Stimulated activated CD4-positive, alpha-beta T cell treated with anti-CD3 and anti-CD28 coated beads, Interleukin-12 subunit alpha, Interleukin-12 subunit beta, amount 100 ng/mL, for 48 hours (primary cell): ENCODE measurements at regions not wholly inside any gene's neighbourhood (a gene's known extent, or its start where the extent isn't known, plus 50 kb on each side); places are given as distances from the start of the nearest gene placed in this dataset.
"Not testable (repeated sequence)": the region's sequence is repeated elsewhere in the genome, so short reads cannot be mapped to it uniquely, and the experiment has no call there.

Source experiments
- DNase-seq, 3 donors: peaks; one replicate each; pipeline ENCODE4 v3.0.0-alpha.2; 2020; ENCODE audit warnings: low read depth in 2 of 3, low spot score in 1 of 3

DNA sequence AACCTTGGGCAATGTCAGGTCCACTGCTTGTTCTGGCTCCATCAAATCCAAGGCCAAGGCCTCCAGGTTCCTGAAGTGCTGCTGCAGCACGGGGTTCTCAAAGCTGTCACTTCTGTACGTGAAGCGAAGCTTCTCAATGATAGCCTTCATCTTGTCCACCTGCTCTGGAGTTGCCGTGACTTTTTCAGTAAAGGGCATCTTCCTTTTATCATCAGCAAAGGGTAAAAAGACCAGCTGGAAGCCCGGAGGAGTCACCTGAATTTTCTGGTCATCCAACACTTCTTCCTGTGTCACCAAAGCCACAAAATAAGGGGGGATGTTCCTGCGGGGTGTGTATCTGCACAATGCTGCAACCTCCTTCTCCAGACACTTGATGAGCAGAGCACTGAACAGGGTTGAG is 131.7 kb upstream of the MAMLD1 start:
- not testable (repeated sequence) for DNase-seq

DNA sequence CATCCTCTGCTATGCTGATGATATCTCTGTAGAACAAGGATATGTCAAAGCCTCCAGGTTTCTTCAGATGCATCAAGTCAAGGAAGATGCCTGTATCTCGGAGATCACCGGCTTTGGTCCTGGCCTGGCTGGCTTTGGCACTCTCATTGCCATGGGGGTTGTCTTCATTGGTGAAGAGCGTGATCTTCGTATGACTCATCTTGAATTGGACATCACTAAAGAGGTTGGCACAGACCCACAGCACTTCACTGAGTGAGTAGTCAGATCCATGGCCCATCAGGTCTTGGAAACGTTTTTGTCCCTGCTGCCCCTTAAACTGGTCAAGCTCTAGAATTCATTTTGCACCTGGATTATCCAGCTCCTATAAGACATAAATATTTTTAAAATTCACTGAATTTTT is 130.9 kb upstream of the MAMLD1 start:
- not testable (repeated sequence) for DNase-seq

DNA sequence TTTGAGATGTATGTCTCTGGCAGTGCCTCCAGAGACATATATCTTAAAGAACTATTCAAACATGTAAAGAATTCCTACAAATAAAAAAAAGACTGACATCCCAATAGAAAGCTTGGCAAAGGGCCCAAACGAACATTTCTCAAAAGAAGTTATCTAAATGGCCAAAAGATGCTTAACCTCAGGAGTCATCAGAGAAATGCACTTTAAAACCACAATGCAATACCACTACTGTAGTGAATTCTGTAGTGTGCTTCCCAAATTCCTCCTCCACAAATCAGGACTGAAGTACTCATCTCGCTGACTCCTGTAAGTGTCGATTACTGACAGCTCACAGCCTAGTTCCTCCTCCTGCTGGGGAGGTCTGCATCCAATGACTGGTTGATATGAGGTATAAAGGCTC is 129.0 kb upstream of the MAMLD1 start:
- no peak for DNase-seq

DNA sequence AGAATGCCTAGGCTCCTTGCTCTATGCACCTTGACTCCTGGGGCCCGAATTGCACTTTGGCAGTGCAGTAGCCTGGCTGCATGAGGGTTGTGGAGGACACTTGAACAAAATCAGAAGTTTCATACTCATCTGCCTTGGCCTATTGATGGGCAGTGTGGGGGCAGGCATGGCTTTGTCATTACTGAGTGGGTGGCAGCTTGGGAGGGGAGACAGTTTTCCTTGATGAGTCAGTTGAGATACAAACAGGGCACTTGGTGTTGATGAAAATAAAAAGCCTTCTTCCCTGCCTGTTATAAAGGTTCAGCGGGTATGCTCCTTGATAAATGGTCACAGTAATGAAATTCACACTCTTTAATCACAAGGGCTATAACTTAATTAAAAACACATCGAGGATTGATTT is 126.8 kb upstream of the MAMLD1 start:
- DNase-seq, result no peak

DNA sequence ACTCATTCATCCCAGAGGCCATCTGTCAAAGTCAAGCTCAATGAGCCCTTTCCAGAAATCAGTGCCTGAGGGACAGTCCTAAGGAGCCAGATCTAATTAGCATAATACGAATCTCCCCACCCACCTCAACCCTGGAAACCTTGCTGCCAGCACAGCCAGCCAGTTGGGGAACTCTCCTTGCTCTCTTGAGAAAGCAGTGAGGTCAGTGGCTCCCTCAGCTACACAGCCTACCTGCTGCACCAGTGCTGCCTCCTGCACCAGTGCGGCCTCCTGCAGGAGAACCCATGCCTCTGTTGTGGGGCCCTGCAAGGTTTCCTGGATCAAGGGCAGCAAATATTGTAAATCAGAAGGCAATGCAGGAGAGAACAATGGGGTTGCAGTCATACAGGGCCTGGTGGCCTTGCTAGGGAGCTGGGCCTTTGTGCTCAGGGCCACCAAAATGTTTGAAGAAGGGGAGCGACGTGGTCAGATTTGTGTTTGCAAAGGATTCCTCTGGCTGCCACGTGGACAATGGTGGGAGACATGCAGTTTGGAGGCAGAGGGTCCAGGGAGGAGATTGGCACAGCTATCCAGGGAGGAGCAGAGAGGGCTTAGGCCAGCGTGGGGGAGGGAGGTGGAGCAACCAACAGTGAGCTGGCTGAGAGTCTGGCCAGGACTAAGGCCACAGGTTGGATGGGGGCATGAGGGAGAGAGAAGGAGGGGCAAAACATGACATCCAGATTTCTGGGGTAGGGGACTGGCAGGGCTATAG is 124.3 kb upstream of the MAMLD1 start:
- DNase-seq, result no peak

DNA sequence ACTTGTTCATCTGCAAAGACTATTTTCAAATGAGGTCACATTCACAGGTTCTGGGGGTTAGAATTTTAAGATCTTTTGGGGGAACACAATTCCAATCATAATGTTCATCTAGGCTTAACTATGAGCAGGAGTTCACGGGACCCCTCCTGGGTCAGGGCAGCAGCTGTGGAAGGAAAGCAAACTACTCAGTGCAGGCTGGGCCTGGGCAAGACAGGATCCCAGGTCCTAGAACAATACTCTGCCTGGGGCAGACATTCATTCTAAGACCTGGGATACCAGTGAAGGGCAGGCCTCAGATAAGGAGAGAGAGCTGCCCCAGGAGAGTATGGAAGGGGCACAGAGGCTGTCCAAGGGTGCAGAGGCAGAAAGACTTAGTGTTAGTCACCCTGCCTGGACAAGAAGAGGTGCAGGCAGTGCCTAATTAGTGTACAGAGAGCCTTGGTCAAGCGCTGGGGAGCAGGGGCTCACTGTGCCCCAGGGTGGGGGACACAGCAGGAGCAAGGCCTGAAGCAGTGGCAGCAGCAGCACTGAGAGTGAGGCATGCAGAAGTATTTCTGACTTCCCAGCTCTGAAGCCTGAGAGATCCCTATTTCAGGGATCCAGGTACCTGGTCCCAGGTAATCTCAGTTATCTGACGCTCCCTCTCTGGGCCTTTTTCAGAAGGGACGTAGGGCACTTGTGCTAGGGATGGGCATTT is 123.0 kb upstream of the MAMLD1 start:
- DNase-seq, result no peak

DNA sequence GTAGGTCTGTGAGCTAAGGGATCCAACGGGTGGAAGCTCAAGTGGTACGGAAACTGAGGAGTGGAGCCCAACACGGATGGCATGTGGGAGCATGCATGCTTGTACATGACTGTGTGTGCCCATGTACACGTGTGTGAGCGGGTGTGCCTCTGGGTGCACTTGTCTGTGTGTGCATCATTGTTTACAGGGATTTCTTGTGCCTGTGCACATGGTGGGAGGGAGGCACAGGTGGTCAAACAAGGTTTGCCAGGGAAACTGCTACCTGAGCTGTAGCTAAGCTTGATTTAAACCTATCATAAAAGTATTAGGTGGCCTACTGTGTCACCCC is 122.5 kb upstream of the MAMLD1 start:
- no peak for DNase-seq

DNA sequence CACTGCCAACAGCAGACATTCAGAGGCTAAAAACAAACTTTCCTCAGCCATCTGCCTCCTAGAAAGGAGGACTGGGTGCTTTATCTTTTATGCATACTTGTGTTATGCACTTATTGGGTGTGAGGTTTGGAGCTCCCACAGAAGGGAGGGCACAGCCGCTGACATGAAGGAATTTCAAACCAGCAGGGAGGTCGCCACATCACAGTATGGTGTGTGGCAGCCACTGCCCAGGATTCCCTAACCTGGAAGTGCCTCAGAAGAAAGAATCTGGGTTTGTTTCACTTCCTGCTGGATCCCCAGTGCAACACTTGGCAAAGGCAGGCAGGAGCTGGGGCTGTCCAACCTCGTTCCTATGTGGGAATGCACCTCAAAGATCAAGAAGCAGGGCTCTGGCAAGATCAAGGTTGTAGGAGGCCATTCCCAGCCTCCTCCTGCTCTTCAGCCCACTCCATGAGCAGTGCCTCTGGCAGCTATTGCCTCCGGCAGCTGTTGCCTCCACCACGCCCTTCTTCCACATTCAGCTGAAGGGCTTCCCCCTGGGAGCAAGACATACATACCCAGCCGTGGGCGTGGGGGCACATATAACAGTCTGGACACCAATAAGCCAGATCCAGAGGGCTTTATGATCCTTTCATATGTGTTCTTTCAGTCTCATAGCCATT is 109.0 kb upstream of the MAMLD1 start:
- DNase-seq, result no peak

DNA sequence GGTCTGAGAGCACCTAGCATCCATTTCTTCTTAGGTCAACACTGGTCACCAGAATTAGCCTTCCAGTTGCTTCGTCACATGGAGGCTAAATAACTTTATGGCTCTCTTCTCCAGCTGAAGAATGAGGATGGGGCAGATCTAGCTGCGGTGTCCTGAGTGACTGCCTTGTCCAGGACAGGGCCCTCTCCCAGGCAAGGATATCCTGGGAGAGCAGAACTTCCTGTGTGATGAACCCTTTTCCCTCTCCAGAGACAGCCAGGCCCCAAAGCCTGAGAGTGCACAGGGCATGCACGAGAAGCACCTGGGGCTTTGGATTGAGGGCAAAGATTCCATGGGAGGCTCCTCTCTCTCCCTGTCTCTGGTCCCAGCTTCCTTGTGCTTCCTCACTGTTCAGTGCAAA is 108.2 kb upstream of the MAMLD1 start:
- no peak for DNase-seq

DNA sequence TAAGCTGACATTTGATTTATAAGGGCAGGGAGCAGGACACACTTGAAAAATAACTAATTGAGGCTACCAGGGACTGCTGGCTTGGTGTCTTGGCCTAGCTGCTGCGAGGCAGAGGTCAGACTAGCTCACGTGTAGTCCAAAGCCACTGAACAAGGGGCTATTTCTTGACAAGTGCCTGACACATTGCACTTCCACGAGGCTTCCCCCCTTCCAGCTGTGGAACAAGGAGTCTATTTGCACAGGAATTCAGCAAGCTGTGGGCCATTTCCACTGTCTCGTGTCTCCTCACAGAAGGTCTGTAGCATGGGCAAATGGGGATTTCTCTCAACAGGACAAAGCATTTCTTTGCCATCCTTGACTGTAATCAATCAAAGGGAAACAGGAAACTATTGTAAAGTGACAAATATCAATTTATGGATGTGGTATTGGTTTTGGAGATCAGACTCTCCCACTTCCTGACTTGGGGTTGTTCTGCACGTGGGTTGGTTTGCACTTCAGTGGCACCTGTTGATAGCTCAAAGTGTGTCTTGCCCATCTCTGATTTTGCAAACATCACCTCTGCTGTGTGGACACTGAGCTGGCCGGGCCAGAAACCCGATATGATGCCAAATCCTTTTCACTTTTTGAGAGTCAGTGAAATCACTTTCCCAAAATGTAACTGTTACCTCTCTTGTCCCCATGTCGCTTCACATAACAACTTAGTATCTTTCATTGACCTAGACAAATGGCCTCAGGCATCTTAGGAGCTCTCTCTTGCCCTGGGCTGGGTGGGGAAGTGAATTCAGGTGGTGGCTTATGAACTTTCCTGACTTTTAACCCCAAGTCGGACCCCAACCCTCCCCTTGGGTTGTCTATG is 107.4 kb upstream of the MAMLD1 start:
- DNase-seq, result no peak

DNA sequence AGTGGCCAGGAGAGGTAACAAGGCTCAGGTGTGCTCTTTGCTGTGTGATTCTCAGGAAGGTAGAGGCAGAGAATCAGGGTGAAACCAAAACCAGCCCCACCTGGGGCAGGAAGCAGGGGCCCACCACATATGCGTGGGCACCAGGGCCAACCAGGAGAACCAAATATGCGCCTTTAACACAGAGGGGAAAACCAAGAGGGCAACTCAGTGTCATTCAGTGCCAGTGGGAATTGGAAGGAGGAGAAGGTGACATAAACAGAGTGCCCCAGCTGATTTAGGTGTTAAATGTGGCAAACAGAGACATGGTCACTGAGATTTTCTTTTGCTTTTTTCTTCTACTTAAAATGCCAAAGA is 106.8 kb upstream of the MAMLD1 start:
- no peak for DNase-seq

DNA sequence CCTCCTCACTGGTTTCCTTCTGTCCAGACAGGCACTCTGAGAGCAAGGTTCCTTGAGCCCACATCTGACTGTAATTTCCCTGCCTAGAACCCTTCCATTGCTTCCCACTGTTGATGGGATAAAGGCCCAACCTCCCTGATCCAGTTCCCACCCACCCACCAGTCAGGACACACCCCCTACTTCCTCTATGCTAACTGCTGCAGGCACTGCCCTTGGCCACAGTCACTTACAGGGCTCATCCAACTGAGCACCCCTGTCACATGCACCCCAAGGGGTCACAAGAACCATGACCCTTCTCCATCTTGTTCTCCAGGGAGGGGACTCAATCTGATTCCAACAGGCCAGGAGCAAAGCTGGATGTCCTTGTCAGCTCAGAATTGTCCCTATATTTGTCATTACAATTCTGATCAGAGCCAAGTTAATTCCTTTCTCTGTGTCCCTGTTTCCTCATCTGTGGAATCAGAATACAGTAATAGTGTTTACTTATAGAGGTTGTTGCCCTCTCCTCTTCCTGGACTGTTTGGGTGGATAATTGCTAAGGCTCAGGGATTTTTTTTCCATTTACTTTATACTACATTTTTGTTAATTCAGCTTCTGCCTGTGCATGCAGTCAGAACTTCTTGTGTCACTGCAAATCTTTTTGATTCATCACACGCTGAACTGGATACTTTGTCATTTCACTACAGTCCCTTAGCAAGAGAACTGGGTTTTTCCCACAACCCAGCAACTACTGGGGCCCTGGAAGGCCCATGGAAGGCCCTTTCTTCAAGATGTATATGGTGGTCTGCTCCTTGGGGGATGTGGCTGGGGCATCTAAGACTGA is 105.6 kb upstream of the MAMLD1 start:
- DNase-seq, result no peak

DNA sequence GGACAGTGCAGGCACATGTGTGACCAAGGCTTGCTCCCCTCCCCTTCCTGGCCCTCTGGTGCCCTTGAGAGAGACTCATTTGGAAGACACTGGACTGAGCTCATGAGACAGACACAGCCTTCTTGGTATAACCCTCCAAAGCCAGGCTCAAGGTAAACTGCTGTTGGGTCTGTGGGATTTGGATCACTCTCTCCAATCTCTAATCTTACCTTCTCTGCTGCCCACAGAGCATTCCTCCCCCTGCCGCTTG is 105.0 kb upstream of the MAMLD1 start:
- no peak for DNase-seq

DNA sequence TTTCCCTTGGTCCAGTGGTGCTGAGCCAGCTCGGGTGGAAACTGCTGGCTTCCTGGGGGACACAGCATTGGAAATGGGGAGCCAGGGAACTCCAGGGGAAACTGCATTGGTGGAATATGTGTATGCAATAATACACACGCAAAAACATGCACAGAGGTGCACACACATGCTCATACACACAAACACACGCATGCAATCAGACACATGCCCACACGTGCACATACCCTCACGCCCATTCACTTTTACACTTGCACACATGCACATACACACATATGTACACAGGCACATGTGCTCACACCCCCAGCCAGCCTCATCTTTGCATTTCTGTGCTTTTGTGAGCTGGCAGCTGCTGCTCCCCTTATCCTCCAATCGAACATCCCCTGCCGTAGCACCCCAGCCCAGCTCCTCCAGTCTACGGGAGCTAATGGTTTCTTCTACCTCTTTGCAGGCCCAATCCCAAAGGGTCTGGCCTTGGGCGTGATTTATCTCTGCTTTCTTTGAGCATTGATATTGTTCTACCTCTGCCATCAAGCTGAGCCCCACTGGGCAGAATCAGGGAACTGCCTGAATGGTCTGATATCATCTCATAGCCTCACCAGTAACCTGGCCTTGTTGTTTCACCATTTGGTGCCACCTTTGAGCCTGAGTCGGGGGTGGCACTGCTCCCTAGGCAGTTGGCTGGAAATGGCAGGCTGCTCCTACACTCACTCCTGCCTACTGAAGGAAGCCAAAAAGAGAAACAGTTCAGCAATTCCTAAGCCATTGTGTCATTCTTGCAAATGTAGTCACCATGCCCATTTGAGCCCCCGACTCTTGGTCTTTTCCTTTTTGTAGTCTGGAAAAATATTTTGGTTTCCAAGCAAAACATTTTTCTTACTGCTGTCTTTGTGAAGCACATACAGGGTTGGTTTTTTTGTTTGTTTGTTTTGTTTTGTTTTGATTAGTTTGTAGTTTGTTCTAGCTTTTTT is 104.4 kb upstream of the MAMLD1 start:
- DNase-seq, result no peak

DNA sequence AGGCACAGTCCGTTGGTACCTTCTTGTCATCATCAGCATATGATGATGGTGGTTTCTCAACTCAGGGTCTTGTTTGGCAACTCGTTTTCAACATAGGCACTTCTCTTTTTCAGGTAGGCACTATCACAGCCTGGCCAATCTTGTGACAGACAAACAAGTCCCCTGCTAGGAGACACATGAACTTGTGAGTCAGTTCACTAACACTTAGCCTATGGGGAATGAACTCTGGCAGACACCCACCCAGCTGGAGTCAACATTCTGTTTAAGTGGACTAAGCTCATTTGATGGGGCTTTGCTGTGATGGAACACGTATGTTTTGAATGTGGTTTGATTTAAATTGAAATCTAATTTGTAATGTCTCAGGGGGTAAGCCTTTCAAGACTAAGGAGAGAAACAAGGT is 100.7 kb upstream of the MAMLD1 start:
- no peak for DNase-seq

DNA sequence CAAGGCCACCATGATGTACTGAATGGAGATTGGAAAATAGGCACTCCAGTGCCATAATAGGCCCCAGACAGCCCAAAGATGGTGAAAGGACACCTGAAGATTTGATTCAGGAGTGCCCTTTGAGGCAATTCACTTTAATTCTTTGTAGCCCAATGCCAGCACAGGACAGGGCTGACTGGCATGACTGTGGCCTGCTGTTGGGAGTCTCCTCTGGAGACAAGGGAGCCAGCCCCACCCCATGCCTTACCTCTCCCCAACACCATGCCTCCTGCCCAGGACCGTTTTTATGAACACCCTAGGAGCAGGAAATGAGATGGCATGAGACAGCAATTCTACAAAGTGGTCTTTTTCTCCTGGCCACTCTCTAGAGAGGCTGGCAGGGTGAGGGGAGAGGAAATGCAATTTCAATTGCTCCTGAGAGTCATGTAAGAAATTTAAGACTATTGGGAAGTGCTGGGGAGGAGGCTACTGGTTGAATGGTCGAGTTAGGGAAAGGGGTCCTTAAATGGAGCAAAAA is 94.2 kb upstream of the MAMLD1 start:
- no peak for DNase-seq

DNA sequence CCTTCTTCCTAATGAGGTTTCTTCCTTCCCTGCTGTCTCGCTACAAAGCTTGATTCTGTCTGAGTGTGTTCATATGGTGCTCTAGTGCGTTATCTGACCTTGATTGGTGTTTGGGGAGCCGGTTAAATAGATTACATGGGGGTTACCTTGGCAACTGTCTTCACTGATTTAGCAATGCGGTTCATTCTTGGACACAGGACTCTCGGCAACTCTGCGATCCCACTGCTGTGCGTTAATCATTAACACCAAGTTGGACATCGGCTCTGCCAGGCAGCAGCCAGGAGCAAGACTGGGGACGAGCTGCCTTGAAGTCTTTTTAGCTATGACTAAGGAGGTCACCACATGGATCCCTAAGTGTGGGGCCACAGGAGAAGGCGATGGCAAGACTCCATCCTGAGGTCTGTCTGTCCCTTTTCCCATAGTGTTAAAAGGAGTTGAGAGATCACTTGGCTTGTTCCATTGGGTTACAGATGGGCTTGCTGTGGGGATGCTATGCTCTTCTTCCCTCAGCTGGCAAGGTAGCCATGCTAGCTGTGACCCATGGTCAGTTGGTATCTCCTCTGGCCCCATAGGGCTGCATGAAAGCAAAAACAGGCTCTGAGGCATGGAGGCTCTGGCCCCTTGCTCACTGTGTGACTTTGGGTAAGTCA is 93.4 kb upstream of the MAMLD1 start:
- DNase-seq, result no peak

DNA sequence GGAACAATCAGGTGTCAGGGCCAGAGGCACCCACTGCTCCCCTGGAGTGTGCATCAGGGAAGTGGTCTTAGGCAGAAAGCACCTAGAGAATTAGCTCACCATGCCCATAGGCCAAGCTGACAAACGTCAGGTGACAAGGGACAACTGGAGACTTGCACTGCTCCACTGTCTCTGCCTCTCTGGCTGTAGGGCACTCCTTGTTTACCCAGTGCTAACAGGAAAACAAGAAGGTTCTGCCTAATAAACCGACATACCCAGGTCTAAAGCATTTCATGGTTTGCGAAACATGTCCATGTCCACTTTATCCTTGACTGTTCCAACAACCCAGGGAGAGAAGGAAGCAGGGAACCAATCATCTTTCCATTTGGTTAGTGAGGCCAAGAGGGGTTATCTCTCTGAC is 92.5 kb upstream of the MAMLD1 start:
- no peak for DNase-seq

DNA sequence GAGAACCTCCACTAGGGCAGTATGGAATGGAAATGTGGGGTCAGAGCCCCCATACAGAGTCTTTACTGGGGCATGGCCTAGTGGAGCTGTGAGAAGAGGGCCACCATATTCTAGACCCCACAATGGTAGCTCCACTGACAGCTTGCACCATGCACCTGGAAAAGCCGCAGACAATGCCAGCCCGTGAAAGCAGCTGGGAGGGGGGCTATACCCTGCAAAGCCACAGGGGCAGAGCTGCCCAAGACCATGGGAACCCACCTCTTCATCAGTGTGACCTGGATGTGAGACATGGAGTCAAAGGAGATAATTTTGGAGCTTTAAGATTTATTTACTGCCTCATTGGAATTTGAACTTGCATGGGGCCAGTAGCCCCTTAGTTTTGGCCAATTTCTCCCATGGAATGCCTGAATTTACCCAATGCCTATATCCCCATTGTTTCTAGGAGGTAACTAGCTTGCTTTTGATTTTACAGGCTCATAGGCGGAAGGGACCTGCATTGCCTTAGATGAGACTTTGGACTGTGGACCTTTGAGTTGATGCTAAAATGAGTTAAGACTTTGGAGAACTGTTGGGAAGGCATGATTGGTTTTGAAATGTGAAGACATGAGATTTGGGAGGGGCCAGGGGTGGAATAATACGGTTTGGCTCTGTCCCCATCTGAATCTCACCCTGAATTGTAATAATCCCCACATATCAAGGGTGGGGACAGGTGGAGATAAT is 89.4 kb upstream of the MAMLD1 start:
- not testable (repeated sequence) for DNase-seq
